Occipital lobe (tissue), 1 donor: ENCODE measurements at regions not wholly inside any gene's neighbourhood (a gene's known extent, or its start where the extent isn't known, plus 50 kb on each side); places are given as distances from the start of the nearest gene placed in this dataset.

Experiments
- DNase-seq: peaks from one replicate; lab custom pipeline; 2025; lab: John Stamatoyannopoulos, UW

DNA sequence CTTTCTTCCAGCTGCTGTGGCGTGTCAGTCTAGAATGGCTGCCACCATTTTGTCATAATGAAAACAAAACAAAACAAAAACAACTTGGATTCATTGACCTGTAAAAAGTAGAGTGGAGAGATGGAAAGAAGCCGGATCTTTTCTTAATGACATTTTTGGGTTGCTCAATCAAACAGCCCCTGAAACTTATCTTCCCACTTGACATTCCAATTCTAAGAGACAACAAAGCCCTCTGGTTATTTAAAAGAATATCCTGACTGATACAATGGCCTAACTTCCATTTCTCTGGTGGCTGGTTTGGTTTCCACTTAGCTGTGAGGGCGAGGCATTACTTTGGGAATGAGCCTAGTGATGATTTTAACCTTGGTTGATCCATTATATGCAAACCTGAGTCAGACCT, 123.7 kb downstream of the AQP4 start:
- no peak for DNase-seq

DNA sequence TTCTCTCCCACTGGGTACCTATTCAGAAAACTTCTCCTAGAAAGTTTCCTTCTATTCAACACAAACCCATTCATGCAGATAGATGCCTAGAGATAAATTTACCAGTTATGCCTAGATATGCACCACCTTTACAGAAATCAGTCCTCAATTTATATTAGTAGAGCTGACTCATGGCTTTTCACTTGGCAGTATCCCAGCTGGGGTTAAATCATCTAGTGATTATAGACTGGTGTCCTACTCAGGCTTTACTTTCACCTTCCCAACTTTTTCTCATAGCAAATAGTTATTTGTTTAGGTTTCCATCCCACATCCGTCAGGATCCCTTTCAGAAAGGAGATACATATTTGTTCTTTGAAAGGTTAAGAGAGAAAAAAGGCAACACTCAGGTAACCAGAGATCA, 124.5 kb downstream of the AQP4 start:
- no peak for DNase-seq

DNA sequence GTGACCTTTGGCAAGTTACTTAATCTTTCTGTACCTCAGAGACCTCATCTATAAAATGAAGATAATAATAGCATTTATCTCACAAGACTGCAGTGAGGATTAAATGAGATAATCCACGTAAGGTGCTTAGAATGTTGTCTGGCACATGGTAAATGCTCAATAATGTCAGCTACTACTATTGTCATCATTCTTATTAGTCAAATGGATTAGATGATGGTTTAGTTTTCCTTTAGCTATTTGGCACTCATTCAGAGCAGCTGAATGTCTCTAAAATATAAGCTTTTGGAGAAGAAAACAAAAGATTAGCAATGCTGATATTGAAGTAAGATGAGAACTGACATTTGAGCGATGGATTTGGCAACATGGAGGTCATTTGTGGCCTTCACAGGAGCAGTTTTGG, 125.1 kb downstream of the AQP4 start:
- no peak for DNase-seq

DNA sequence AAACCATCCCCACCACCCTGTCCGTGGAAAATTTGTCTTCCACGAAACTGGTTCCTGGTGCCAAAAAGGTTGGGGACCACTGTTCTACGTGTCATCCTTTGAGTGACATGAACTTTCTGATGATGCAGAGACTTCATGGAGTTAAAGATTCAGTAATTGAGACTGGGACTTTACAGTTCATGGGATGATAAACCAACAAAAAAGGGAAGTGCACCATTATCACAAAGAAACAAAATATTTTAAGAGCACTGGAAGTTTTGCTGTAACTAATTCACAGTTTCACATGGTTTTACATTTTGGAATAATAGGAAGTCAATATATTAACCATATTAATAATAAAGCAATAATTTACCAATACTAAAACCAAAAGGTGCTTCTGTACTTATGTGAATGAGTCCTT, 126.8 kb downstream of the AQP4 start:
- DNase-seq: no peak

DNA sequence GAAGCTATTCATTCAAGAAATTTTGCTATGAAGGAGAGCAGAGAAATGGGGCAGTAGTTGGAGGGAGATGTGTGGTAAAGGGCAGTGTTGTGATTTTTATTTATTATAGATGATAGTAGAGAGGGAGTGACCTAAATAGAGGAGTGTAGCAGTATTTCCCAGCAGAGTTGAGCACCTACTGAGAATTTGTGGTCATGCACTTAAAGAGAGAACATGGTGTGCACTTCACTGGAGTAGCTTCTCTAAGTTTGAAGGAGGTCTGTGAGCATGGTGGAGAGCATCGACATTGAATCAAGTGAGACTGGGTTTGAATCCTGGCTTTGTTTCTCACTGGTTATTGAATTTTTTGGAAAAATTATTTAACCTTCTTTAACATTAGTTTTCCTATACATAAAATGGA, 129.2 kb downstream of the AQP4 start:
- DNase-seq: no peak

DNA sequence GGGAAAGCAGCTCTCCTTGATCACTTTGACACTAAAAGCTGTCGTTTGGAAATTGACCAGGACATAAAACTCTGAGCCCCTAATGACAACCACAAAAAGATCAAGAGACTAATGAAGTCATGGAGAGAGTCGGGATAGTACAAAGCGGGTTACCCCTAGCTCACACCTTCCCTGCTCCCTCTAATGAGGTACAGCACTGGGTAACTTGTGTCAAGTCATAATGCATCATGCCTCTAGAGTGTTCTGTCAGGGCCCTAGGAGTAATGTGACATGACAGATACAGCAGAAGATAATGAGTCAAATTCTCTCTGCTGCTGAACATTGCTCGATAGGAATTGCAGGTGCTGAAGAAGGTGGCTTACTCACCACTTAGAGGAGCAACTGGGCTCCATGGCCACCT, 130.7 kb downstream of the AQP4 start:
- no peak for DNase-seq

DNA sequence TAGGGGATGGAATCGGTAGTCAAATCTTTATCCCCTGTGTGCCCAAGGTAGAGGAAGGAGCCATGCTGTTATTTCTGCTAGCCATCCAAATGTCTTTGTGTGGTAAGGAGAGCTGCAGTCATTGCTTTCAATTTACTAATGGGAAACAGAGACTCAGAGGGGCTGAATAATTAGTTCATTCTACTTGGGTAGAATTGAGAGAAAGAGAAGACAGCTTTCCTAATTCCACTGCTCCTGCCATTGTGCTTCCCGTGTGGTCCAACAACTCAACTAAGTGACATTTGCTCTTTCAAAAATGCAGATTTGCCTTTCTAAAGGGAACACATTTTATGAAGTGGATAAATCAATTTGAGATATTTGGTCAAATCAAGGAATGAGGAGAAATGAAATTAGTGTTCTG, 136.1 kb downstream of the AQP4 start:
- no peak for DNase-seq

DNA sequence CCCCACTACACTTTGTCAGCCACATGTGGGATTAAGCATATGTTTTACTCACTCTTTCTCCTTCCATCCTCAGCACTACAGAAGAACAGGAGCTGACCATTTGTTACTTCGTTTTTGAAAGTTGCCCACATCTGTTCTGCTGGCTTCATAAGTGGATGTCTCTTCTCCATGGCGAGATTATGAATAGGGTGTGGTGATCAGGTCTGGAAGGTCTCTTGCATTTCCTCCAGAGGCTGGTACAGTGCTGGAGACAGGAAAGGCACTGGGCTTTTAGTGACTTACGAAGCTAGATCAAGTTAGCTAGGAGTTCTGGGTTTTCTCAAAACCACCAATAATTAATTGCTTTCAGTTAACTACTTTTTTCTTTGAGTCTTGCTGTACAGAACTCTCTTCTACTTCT, 136.5 kb downstream of the AQP4 start:
- no peak for DNase-seq

DNA sequence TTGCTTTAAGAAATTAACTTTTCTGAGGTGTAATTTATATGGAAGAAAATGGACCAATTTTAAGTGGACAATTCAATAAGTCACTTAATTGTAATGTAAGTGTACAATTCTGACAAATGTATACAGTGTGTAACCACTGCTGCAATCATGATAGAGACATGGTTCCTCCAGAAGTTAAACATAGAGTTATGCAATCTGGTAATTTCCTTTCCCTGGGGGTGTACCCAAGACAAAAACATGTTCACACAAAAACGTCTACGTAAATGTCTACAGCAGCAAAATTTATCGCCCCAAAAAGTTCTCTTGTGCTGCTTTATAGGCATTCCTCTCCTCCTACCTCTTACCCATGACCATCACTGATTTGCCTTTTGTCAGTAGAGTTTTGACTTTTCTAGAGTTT, 141.5 kb downstream of the AQP4 start:
- DNase-seq: no peak

DNA sequence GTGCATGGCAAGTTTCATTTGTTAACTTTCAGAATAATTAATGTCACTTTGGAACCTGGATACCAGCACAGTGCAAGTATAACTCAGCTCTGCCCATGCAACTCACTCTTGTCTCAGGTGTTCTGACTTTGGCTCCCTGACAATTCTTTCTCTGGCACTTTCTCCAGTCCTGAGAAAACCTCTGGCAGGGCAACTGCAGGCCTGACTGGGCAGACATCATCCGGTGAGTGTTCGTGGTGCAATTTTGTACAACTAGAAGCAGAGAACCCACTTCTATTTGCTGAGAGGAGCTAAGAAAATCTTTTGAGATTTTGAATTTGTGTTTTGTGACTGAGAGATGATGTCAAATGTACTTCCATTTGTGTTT, 143.0 kb downstream of the AQP4 start:
- no peak for DNase-seq

DNA sequence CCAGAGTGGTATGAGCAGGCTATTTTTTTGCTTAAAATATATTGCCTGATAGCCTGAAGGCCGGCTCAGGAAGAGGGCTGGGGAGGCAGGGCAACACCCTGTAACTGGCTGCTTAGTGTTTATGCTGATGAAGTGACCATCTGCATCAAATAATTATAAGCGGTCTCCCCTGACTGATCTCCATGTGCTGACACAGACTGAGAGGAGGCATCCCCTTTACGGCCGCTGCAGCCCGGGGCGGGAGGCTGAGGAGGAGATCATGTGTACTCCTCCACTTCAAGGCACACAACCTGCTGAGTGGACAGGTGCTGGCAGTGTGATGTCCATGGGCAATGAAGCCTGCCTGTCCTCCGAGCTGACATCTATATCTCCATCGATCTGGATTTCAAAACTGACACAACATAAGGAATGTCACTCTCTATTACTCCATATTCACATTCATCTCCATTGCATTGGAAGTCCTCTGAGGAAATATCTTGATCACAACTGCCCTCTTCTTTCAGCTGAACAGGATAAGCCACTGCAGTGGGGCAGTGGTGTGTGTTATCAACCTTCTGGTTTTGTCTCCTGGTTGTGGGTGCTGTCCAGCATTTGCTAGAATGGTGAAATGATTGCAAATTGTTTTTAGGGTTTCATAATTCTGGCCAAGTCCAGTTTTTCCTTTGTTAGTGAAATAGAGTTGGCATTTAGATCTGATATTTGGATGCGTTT, 143.5 kb downstream of the AQP4 start:
- DNase-seq: no peak

DNA sequence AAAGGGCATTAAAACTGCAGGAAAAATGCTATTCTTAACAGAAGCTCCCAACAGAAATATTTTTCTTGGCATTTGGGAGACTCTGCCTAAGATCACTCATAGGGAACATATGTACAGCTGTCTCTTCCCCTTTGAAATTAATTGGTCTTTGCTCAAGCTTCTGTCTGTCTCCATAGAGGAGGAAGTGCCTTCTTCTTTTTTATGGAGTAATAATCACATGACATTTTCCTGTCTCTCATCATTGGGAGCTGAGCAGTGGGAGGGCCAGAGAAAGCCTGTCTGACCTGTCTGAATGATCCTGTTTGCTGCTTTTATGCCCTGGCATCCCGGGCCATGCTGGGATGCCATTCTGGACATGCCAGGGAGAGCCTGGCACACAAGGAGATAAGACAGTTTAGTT, 145.6 kb downstream of the AQP4 start:
- DNase-seq: no peak

DNA sequence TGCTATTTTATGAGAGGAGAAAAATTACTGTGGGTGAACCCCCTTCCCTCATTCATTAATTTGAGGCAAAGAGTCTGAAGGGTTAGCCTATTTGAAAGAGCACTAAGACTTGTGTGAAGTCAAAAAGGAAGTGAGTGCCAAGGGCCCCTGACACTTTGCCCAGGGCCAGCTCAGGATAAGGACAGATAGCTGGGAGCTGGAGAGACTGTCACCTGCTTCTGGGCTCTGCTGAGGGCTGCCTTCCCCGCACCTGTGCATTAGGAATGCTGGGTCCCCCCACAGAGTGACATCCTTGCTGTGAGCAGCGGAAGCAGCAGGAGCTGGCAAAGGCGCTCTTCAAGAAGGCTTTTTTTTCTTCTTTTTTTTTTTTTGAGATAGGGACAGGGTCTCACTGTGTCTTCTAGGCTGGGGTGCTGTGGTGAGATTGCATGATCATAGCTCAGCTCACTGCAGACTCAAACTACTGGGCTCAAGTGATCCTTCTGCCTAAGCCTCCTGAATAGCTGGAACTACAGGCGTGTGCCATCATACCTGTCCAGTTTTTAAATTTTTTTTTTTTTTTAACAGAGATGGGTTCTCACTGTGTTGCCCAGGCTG, 148.3 kb downstream of the AQP4 start:
- DNase-seq: no peak

DNA sequence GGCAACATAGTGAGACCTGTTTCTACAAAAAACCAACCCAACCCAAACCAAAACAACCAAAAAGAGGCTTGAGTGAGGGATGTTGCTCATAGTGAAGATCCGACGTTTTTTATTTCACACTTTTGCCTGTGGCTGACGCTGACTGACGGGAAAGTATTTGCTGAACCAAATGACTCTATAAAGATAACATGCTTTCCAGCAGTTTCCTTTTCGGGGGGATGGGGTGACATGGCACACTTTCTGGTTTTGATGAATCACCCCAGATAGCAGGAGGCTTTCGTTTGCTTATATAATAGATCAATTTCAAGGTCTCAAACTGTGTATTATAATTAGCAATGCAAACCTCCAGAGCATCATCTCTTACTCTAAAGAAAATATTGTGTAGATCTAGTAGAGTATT, 150.8 kb downstream of the AQP4 start:
- DNase-seq: no peak

DNA sequence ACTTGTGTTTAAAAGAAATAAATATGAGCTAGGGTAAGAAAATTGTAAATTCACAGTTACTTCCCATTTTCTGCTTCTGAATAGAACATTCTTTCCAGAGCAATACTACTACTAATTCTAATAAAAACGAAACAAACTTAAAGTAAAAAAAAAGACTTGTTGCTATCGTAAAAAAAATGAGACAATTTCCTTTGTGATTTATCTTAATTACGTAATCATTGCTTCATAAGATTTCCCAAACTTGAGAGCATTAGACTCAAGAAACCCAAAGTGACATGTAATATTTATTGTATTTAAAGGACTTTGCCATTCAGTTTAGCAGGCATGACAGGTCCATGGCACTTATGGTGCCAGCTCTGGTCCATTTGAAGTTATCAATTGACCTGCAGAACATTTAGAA, 153.8 kb downstream of the AQP4 start:
- DNase-seq: no peak

DNA sequence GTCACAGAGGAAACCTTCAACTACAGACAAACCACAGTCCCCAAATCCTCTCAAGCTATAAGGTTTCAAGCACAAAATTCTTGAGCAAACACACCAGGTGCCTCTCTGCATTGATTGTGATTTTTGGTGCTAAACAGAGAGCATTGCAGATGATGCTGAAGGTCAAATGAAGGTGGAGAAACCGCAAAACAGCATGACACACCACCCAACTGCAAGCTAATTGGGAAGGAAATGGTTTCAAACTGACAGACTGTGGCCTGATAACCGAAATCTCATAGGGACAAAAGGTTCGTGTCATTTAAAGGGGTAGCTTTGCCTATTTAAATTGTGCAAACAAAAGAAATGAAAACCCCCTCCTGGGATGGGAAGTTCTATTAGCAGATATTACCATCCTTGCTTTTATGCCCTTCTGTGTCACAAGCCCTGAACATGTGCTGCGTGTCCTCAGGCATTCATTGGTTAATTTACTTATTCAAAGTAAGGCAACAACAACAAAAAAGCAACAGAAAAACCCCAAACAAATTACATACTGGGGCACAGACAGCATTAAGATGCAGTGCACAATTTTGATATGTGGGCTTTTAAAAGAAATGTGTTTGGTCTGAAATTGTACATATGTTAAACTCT, 154.9 kb downstream of the AQP4 start:
- no peak for DNase-seq

DNA sequence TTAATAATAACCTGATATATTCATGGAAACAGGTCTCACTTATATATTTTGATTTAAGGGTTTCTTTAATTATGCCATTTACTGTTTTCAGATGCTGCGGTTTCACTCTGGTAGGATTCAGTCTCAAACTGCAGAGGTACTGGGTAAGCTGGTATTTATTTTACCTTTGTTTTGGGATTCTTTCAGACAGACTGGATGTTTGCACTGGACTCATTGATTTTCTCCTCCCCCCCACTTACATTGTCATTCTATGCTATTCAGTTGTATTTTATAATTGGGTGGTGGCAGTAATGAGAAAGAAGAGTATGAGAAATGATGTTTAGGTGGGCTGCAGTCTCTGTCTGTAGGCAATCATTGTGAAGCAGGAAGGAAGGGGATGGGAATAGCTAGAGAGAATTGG, 155.6 kb downstream of the AQP4 start:
- no peak for DNase-seq

DNA sequence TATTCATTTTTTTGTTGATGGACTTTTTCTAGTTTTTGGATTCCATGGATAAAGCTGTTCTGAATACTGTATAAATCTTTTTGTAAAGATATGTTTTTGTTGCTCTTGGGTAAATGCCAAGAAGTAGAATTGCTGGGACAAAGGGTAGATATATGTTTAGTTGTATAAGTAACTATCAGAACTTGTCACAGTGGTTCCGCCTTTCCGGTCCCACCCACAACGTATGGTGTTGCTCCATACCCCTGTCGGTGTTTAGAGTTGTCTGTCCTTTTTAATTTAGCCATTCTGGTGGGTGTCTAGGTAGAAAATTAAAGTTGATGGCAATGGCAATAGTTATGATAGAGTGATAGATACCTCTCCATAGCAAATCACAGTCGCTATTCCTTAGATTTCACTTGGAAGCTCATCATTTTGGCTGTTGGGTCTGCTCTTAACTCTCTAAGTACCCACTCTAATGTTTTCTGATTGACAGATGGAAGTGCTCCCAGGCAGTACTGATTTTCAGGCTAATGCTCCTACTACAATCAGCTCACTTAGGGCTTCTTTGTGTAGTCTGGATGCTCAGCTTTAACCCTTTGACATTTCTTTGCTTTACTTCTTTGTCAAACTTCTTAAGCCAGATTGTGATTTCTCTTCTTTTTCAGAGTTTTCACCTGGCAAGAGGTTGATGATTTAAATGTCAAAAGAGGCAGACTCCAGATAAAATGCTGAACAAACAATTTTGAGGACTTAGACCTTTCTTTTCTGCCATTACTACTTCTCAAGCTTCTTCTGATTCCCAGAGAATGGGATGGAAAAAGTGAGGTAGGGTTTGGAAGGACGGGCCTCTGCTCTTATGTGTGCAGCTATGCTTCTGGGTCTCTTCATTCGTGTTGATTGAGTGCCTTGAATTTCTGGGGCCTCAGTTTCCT, 156.4 kb downstream of the AQP4 start:
- DNase-seq: no peak

DNA sequence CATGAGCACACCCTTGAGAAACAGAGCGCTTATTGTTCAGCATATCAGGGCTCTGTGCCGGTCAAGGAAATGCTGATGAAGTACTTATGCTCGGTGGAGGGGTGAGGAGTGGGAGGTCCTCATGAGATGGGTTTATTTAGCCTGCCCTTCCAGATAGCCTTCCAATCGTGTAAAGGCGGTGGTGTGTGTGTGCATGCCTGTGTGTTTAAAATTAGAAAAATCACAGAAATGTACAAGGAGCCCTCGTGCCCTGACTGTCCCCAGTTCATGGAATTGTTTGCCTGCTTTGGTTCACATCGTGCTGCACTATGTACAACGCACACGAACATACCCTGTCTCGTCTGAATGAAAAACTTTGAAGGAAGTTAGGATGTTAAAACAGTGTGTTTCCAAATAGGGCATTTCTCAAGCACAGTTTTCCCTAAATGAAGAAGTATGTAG, 158.6 kb downstream of the AQP4 start:
- no peak for DNase-seq

DNA sequence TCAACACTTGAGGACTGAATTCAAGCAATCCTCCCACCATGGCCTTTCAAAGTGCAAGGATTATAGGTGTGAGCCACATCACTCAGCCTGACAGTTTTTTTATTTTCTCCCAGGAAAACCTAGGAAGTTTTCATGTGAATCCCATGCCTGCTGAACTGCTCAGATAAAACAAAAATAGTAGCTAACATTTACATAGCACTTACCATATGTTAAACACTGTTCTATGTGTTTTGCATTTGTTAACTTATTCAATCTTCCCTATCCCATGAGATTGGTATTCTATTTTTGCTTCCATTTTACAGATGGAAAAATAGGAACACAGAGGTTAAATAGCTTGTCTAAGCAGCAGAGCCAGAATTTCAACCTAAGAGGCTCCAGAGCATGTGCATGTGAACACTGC, 157.4 kb upstream of the KCTD1 start:
- no peak for DNase-seq

DNA sequence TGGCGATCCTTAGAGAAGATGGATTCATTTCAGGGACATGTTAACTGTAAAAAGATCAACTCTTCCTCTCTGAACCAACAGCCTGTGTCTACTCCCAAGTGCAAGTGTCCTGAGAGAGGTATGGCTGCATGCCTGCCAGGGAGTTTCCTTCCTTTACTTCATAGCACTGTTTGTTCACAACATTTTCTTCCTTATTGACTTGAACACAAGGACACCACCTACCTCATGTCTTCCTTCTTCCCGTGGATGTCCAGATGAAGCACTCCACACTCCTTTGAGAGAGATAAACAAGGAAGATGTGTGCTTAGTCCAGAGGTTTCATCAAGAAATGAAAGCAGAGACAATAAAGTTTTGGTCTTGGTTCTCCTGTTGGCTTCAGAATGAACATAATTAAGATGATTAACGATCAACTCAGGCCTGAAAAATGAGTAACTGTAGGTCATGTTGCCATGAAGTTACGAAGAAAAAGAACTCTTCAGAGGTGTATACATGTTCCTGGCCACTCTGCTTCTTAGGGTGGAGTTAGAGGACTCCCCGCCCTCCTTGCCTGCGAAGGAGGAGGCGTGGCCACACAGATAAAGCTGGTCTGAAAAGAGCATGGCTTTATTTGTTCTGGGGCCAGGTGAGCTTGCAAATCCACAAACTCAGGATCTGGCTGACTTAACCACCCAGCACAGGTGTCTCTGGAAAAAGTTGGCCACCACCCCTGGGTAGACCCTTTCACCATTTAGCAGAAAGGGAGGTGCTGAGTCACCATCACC, 155.0 kb upstream of the KCTD1 start:
- DNase-seq: no peak

DNA sequence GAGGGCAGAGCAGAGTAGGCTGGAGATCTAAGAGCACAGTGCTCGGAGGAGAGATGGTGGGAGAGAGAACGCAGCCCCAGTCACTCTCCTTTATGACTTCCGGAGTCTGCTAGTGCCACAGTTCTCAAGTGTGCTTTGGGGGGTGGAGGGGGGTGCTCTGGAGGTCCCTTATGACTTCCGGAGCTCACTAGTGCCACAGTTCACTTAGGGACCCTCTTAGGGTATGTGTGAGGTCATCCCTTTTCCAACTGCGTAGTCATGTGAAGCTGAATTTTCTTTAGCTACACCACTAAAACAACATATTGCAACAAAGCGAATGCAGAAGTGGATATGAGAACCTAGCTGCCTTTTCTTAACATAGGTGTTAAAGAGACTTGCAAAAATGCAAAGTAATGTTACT, 153.7 kb upstream of the KCTD1 start:
- no peak for DNase-seq
